NCI-H2029 (cell line): ENCODE measurements at regions not wholly inside any gene's neighbourhood (a gene's known extent, or its start where the extent isn't known, plus 50 kb on each side); places are given as distances from the start of the nearest gene placed in this dataset.
A peak's percentile ranks its signal among the peaks of the same experiment; 100 is the strongest.
"Not testable (repeated sequence)": the region's sequence is repeated elsewhere in the genome, so short reads cannot be mapped to it uniquely, and the experiment has no call there.

Experiments used
- DNase-seq: peaks from one replicate; lab custom pipeline; 2025; lab: John Stamatoyannopoulos, UW

- DNase-seq, result no peak
Observed at GRCh38 chr7:15049157-15049556, 146.6 kb upstream of the DGKB start.

- DNase-seq, result no peak
Observed at GRCh38 chr7:15046861-15047260, 144.3 kb upstream of the DGKB start.

- DNase-seq, result no peak
Observed at GRCh38 chr7:15043931-15044330, 141.4 kb upstream of the DGKB start.

GRCh38 chr7:15042285-15043065 lies 139.9 kb upstream of the DGKB start:
- no peak for DNase-seq

- no peak for DNase-seq
Observed at GRCh38 chr7:15041226-15041625, 138.7 kb upstream of the DGKB start.

- no peak for DNase-seq
Observed at GRCh38 chr7:15035814-15036213, 133.3 kb upstream of the DGKB start.

- no peak for DNase-seq
Observed at GRCh38 chr7:15033039-15033438, 130.5 kb upstream of the DGKB start.

GRCh38 chr7:15018981-15019380 lies 116.4 kb upstream of the DGKB start:
- no peak for DNase-seq

- DNase-seq, result no peak
Observed at GRCh38 chr7:15016766-15017165, 114.2 kb upstream of the DGKB start.

- no peak for DNase-seq
Observed at GRCh38 chr7:15016315-15016667, 113.7 kb upstream of the DGKB start.

- peak; percentile 93 for DNase-seq
Observed at GRCh38 chr7:15015545-15016314, 113.2 kb upstream of the DGKB start.

- no peak for DNase-seq
Observed at GRCh38 chr7:15012135-15012534, 109.6 kb upstream of the DGKB start.

- no peak for DNase-seq
Observed at GRCh38 chr7:15011289-15011688, 108.7 kb upstream of the DGKB start.

- DNase-seq, result no peak
Observed at GRCh38 chr7:15007507-15007906, 105.0 kb upstream of the DGKB start.

GRCh38 chr7:15005672-15006071 lies 103.1 kb upstream of the DGKB start:
- no peak for DNase-seq

- DNase-seq, result no peak
Observed at GRCh38 chr7:15000157-15000556, 97.6 kb upstream of the DGKB start.

GRCh38 chr7:14999331-14999730 lies 96.8 kb upstream of the DGKB start:
- no peak for DNase-seq

- DNase-seq, result no peak
Observed at GRCh38 chr7:14995774-14996173, 93.2 kb upstream of the DGKB start.

GRCh38 chr7:14988941-14989340 lies 86.4 kb upstream of the DGKB start:
- no peak for DNase-seq

- no peak for DNase-seq
Observed at GRCh38 chr7:14978687-14979086, 76.1 kb upstream of the DGKB start.

GRCh38 chr7:14974688-14975087 lies 72.1 kb upstream of the DGKB start:
- no peak for DNase-seq

GRCh38 chr7:14973712-14974428 lies 71.3 kb upstream of the DGKB start:
- DNase-seq, result no peak

GRCh38 chr7:14971678-14972077 lies 69.1 kb upstream of the DGKB start:
- not testable (repeated sequence) for DNase-seq
